GM21528 (cell line): ENCODE measurements at regions not wholly inside any gene's neighbourhood (a gene's known extent, or its start where the extent isn't known, plus 50 kb on each side); places are given as distances from the start of the nearest gene placed in this dataset.

Experiments used
- ATAC-seq: cut with Tn5 transposase; IDR thresholded peaks from one replicate; pipeline ENCODE4 v1.9.1; 2021; ENCODE audit warnings: mild to moderate bottlenecking, moderate library complexity; ENCODE audit not compliant: unreplicated experiment, low FRiP score

GRCh38 chr2:23256643-23257042 is 128.3 kb upstream of the KLHL29 start:
- no peak for ATAC-seq

- no peak for ATAC-seq
Measured at GRCh38 chr2:23260621-23261020, 124.4 kb upstream of the KLHL29 start.

DNA sequence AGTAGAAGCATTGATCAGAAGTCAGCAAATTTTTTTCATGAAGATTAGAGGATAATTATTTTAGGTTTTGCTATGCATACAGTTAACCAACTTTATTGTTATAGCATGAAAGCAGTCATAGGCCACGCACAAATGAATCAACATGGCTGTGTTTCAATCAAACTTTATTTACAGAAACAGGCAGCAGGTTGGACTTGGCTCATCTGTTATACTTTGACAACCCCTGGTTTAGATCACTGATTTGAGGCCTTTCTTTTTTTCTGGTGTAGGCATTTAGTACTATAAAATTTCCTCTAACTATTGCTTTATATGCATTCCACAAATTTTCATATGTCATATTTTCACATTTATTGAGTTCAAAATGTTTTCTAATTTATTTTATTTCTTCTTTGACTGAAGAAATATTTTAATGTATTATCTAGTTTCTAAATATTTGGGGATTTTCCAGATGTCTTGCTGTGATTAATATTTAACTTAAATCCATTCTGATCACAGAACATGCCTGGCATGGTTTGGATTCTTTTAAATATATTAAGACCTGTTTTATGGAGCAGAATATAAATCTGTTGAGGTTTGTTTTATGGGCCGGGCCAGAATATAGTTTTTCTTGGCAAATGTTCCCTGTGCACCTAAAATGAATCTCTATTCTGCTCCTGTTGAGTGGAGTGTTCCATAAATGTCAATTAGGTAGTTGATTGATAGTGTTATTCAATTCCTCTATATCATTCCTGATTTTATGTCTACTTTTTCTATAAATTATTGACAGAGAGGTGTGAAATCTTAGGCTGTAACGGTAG is 116.3 kb upstream of the KLHL29 start:
- no peak for ATAC-seq

- no peak for ATAC-seq
Measured at GRCh38 chr2:23269747-23270146, 115.2 kb upstream of the KLHL29 start.

DNA sequence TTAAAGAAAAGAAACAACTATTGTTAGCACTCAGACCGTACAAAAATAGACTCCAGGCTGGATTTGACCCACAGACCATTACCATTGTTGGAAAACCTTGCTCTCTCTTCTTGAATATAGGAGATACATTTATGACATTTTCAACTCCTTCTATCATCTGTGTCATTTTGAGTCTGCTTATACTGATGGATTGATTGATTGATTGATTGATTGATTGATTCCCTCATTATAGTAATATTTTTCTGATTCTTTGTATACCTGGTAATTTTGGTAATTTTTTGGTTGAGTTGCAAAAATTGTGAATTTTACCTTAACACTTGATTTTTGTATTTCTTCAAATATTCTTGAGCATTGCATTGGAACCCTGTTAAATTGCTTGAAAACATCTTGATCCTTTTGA is 114.2 kb upstream of the KLHL29 start:
- ATAC-seq, result no peak

DNA sequence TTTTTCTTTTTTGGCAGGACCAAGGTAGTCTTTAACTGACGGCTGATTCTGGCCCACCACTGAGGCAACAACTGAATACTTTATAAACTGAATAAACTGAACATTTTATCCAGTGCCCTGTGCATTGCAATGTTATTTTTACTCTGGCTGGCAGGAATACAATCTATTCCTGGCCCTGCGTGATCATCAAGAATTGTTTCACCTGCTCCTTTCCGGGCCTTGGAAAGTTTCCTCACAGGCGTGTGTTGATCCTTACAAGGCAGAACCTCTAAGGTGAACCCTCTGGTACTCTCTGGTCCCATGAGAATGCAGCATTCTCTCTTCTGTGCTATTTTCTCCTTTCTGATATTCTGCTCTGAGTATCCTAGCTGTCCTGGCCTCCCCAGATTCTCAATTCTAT is 113.7 kb upstream of the KLHL29 start:
- no peak for ATAC-seq

- no peak for ATAC-seq
Measured at GRCh38 chr2:23273786-23274185, 111.2 kb upstream of the KLHL29 start.

GRCh38 chr2:23280401-23280800 is 104.6 kb upstream of the KLHL29 start:
- no peak for ATAC-seq

DNA sequence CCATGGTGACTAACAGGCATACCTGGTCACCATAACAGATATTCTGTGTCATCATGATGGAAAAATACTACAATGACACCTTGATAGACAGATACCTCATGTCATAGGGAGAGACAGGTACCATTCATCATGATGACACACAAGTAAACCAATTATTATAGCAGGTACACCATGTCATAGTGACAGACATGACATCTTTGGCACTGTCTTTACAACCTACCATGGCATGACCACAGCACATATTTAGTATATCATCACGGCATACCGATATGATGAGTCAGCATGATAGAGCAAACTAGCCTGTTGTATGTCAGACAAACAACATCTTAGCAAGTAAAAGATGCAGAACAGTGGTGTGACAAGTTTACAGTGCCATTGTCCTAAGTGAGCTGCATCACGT is 101.3 kb upstream of the KLHL29 start:
- no peak for ATAC-seq

DNA sequence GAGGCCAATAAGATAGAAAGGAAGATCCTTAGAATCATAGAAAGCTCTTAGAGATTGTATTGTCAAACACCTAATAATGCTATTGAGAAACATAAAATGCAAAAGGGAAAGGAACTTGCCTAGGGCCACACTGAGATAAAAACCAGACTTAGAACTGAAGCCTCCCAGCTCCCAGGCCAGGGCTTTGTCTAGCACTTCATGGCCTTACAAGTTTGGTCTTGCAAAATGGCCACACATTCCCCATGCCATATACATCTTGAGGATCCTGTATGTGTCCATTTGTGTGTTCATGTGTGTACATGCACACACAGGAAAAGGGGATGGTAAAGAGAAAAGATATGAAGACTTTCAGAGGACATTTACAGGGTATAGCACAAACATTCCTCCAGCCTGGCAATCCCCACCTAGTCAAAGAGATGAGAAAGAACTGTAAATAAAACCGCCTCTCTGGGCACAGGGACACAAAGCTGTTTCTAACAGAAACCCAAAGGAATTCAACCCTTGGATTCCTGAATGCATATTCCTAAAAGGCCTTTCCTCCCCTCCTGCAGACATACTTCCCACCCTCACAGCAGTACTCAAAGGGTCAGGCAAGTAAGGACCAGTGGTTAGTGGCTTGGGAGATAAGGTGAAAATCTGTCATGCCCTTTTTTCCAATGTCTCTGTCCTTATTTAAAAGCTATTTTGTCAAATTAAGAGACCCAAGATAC is 99.7 kb upstream of the KLHL29 start:
- no peak for ATAC-seq

- no peak for ATAC-seq
Measured at GRCh38 chr2:23286031-23286757, 98.8 kb upstream of the KLHL29 start.

- ATAC-seq, result no peak
Measured at GRCh38 chr2:23286758-23287704, 97.9 kb upstream of the KLHL29 start.

GRCh38 chr2:23289671-23290070 is 95.3 kb upstream of the KLHL29 start:
- no peak for ATAC-seq

GRCh38 chr2:23291239-23291638 is 93.7 kb upstream of the KLHL29 start:
- ATAC-seq, result no peak

DNA sequence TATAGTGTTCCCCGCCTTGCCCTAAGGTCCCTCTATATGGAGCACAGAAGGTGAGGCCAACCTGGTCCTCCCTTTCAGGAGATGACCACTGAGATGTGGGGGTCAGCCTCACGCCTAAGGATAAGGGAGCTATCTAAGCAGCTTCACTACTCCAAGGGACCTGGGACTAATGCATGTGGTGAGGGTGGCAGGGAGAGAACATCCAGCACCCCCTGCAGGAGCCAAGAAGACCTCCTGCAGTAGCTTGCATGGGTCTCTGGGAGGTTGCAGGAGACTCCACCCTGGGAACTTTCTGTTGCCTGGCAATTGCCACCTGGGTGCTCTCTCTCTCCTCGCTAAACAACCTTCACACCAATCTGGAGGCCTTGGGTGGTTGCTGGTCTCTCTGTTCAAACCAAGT is 93.0 kb upstream of the KLHL29 start:
- no peak for ATAC-seq

DNA sequence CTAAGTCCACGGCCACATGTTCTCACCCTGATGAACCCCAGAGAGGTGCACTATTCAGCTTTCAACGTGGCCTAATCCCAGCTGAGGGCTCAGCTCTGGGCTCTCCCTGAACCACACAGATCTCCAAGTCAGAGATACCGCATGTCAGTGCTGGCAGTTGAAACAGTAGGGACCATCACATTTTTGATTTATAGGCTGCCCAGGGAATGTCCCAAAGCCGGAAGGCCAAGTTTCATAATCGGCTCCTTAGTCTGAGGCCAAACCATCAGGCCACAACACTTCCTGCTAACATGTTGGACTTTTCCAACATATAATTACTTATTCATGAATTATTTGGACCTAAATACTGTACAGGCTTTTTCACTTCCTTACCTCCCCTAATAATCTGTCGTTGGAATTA is 91.9 kb upstream of the KLHL29 start:
- ATAC-seq, result no peak

GRCh38 chr2:23293731-23294130 is 91.2 kb upstream of the KLHL29 start:
- ATAC-seq, result no peak

GRCh38 chr2:23294238-23294637 is 90.7 kb upstream of the KLHL29 start:
- no peak for ATAC-seq

DNA sequence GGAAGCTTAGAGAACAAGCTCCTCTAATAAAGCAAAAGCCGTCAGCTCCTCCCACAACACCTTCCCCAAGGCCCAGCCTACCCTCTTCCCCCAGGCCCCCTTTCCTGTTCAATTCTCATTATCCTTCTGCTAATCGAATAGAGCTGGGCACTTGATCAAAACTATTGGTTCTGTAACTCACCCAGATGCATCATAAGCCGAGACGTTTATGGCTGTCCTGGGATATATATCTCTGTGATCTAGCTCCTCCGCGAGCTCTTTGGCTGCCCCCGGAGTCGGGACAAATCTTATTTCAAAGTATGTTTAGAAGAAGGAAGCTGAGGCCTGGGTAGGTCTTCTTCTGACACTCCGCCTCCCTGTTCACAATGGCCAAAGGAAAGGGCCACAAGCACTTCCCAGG is 88.3 kb upstream of the KLHL29 start:
- no peak for ATAC-seq

GRCh38 chr2:23297112-23297511 is 87.9 kb upstream of the KLHL29 start:
- ATAC-seq, result no peak
